K562 (cell line): ENCODE measurements at regions not wholly inside any gene's neighbourhood (a gene's known extent, or its start where the extent isn't known, plus 50 kb on each side); places are given as distances from the start of the nearest gene placed in this dataset.

Source experiments
- CREM ChIP-seq: IDR thresholded peaks from 2 replicates; pipeline ENCODE4 v1.6.1; 2014; ENCODE audit warnings: antibody characterized with exemption, low read depth
- CTCF ChIP-seq, 3 experiments: IDR thresholded peaks in 2 of 3; conservative IDR thresholded peaks in 1 of 3; 2 replicates each; pipeline ENCODE4 v1.5.1; 2011 to 2012; ENCODE audit warnings: low read length in 3 of 3, mild to moderate bottlenecking in 3 of 3, control low read depth in 2 of 3, improper control_type of control experiment in 1 of 3, inconsistent platforms in 1 of 3, low read depth in 1 of 3, mixed read lengths in 1 of 3, moderate library complexity in 1 of 3; ENCODE audit not compliant: insufficient read depth in 2 of 3
- DDX20 ChIP-seq: fragments of 450-650 bp; IDR thresholded peaks from 2 replicates; pipeline ENCODE4 v1.6.1; 2016; ENCODE audit warnings: missing genetic modification characterization, low read depth, mild to moderate bottlenecking, missing compliant biosample characterization, moderate library complexity
- ESRRB ChIP-seq: fragments of 250-450 bp; sonication (Bioruptor Pico); IDR thresholded peaks from 2 replicates; pipeline ENCODE4 v1.5.0; 2020; ENCODE audit warnings: mild to moderate bottlenecking, moderate library complexity, borderline replicate concordance
- HLTF ChIP-seq: fragments of 450-650 bp; IDR thresholded peaks from 2 replicates; pipeline ENCODE4 v1.6.1; 2016
- JUNB ChIP-seq: fragments of 450-650 bp; formaldehyde crosslinking; conservative IDR thresholded peaks from 2 replicates; pipeline ENCODE4 v1.4.0; 2020; ENCODE audit warnings: mild to moderate bottlenecking
- KAT2B ChIP-seq: IDR thresholded peaks from one replicate; pipeline ENCODE4 v1.6.1; 2012; ENCODE audit warnings: low read depth, mild to moderate bottlenecking, control low read depth, inconsistent platforms, low read length, moderate library complexity
- LARP7 ChIP-seq: fragments of 450-650 bp; IDR thresholded peaks from 2 replicates; pipeline ENCODE4 v1.6.1; 2016
- MECOM ChIP-seq: fragments of 250-450 bp; sonication (Bioruptor Pico); IDR thresholded peaks from 2 replicates; pipeline ENCODE4 v1.8.0; 2022; ENCODE audit warnings: inconsistent platforms
- PURB ChIP-seq: sonication (generic); formaldehyde crosslinking; IDR thresholded peaks from 2 replicates; pipeline ENCODE4 v1.9.0; 2021; ENCODE audit warnings: low read depth, mild to moderate bottlenecking, missing genetic modification reagents
- TCF7 ChIP-seq: sonication (generic); IDR thresholded peaks from 2 replicates; pipeline ENCODE4 v1.6.1; 2016; ENCODE audit warnings: antibody characterized with exemption, borderline replicate concordance
- WHSC1 ChIP-seq: IDR thresholded peaks from one replicate; pipeline ENCODE4 v1.6.1; 2012; ENCODE audit warnings: low read length, control low read depth, inconsistent platforms
- ZNF407 ChIP-seq: fragments of 450-650 bp; IDR thresholded peaks from 2 replicates; pipeline ENCODE4 v1.6.1; 2016; ENCODE audit warnings: low read depth
- ZNF518B ChIP-seq: fragments of 250-450 bp; sonication (Bioruptor Pico); IDR thresholded peaks from 2 replicates; pipeline ENCODE4 v1.5.0; 2021; ENCODE audit warnings: mild to moderate bottlenecking, moderate library complexity
- ZNF639 ChIP-seq, 2 experiments: fragments of 200-800 bp in 1 of 2; sonication (Bioruptor generic) in 1 of 2; sonication (generic) in 1 of 2; formaldehyde crosslinking in 1 of 2; IDR thresholded peaks in 1 of 2; conservative IDR thresholded peaks in 1 of 2; 2 replicates each; pipeline versions ENCODE4 v1.5.0 to v1.6.1; 2016 to 2020; ENCODE audit warnings: missing compliant biosample characterization in 1 of 2, missing genetic modification characterization in 1 of 2, missing genetic modification reagents in 1 of 2

- TF ChIP-seq CTCF (IDR thresholded peaks at IDR 0.05 in 2 of 3, conservative IDR thresholded peaks at IDR 0.05 in 1 of 3; ENCODE audit: insufficient read depth in 2 of 3, low read depth in 1 of 3, low read length in 3 of 3), result no peak
- TF ChIP-seq ZNF407, result no peak
- no peak for TF ChIP-seq HLTF
- no peak for TF ChIP-seq CREM
- TF ChIP-seq WHSC1, result no peak
- no peak for TF ChIP-seq ESRRB
- TF ChIP-seq JUNB (CRISPR knock-in tag), result no peak
- TF ChIP-seq MECOM, result no peak
- no peak for TF ChIP-seq LARP7
- no peak for TF ChIP-seq ZNF518B (CRISPR knock-in tag)
- TF ChIP-seq TCF7, result no peak
- TF ChIP-seq DDX20 (tag), result no peak
- TF ChIP-seq PURB (CRISPR knock-in tag), result no peak
- no peak for TF ChIP-seq KAT2B
- no peak for TF ChIP-seq ZNF639 (CRISPR knock-in tag; conservative IDR thresholded peaks at IDR 0.05 in 1 of 2, IDR thresholded peaks at IDR 0.05 in 1 of 2)
Observed at GRCh38 chr5:133818031-133818431, 150.4 kb downstream of the C5orf15 start (continued).
